GM21723 (cell line): ENCODE measurements at regions not wholly inside any gene's neighbourhood (a gene's known extent, or its start where the extent isn't known, plus 50 kb on each side); places are given as distances from the start of the nearest gene placed in this dataset.
A peak's percentile ranks its signal among the peaks of the same experiment; 100 is the strongest.
"Not testable (repeated sequence)": the region's sequence is repeated elsewhere in the genome, so short reads cannot be mapped to it uniquely, and the experiment has no call there.

Experiments
- ATAC-seq: cut with Tn5 transposase; IDR thresholded peaks from one replicate; pipeline ENCODE4 v1.9.1; 2021; ENCODE audit warnings: mild to moderate bottlenecking, moderate library complexity; ENCODE audit not compliant: unreplicated experiment

GRCh38 chr21:6482616-6483015 is 4038.8 kb upstream of the TPTE start:
- ATAC-seq: not testable (repeated sequence)

GRCh38 chr21:6483645-6484044 is 4037.7 kb upstream of the TPTE start:
- not testable (repeated sequence) for ATAC-seq

GRCh38 chr21:6486821-6487220 is 4034.6 kb upstream of the TPTE start:
- ATAC-seq: not testable (repeated sequence)

- not testable (repeated sequence) for ATAC-seq
Measured at GRCh38 chr21:6492691-6493090, 4028.7 kb upstream of the TPTE start.

- not testable (repeated sequence) for ATAC-seq
Measured at GRCh38 chr21:6493957-6494356, 4027.4 kb upstream of the TPTE start.

- ATAC-seq: not testable (repeated sequence)
Measured at GRCh38 chr21:6496356-6496755, 4025.0 kb upstream of the TPTE start.

- ATAC-seq: peak; percentile 12
Measured at GRCh38 chr21:6498716-6499115, 4022.7 kb upstream of the TPTE start.

GRCh38 chr21:6499128-6499826 is 4022.1 kb upstream of the TPTE start:
- peak; percentile 54 for ATAC-seq

- ATAC-seq: not testable (repeated sequence)
Measured at GRCh38 chr21:6499866-6500265, 4021.5 kb upstream of the TPTE start.

GRCh38 chr21:6500681-6501080 is 4020.7 kb upstream of the TPTE start:
- ATAC-seq: peak; percentile 42

- ATAC-seq: not testable (repeated sequence)
Measured at GRCh38 chr21:6506167-6506894, 4015.1 kb upstream of the TPTE start.

- ATAC-seq: not testable (repeated sequence)
Measured at GRCh38 chr21:6507632-6508031, 4013.8 kb upstream of the TPTE start.

- ATAC-seq: not testable (repeated sequence)
Measured at GRCh38 chr21:6521777-6522176, 3999.6 kb upstream of the TPTE start.

- ATAC-seq: not testable (repeated sequence)
Measured at GRCh38 chr21:6526213-6526612, 3995.2 kb upstream of the TPTE start.

- ATAC-seq: not testable (repeated sequence)
Measured at GRCh38 chr21:6530655-6531054, 3990.7 kb upstream of the TPTE start.

GRCh38 chr21:6533261-6533660 is 3988.1 kb upstream of the TPTE start:
- not testable (repeated sequence) for ATAC-seq

- not testable (repeated sequence) for ATAC-seq
Measured at GRCh38 chr21:6538320-6538719, 3983.1 kb upstream of the TPTE start.

GRCh38 chr21:6539688-6540087 is 3981.7 kb upstream of the TPTE start:
- not testable (repeated sequence) for ATAC-seq

- ATAC-seq: not testable (repeated sequence)
Measured at GRCh38 chr21:6541036-6541435, 3980.3 kb upstream of the TPTE start.

GRCh38 chr21:6545288-6545687 is 3976.1 kb upstream of the TPTE start:
- not testable (repeated sequence) for ATAC-seq

GRCh38 chr21:6551045-6551444 is 3970.3 kb upstream of the TPTE start:
- ATAC-seq: not testable (repeated sequence)
